IPS-15b (cell line): ENCODE measurements at regions not wholly inside any gene's neighbourhood (a gene's known extent, or its start where the extent isn't known, plus 50 kb on each side); places are given as distances from the start of the nearest gene placed in this dataset.
"Not testable (repeated sequence)": the region's sequence is repeated elsewhere in the genome, so short reads cannot be mapped to it uniquely, and the experiment has no call there.

Experiments used
- H3K27me3 ChIP-seq: one replicate; pipeline ENCODE4 v1.6.1; 2013; ENCODE audit warnings: low read length; ENCODE audit not compliant: control insufficient read depth, insufficient read depth
- H3K36me3 ChIP-seq: one replicate; pipeline ENCODE4 v1.6.1; 2013; ENCODE audit warnings: low read length; ENCODE audit not compliant: control insufficient read depth, insufficient read depth
- H3K4me1 ChIP-seq: one replicate; pipeline ENCODE4 v1.6.1; 2013; ENCODE audit warnings: mild to moderate bottlenecking, low read length; ENCODE audit not compliant: control insufficient read depth, insufficient read depth
- H3K4me3 ChIP-seq: one replicate; pipeline ENCODE4 v1.5.1; 2013; ENCODE audit warnings: low read depth, low read length
- H3K9ac ChIP-seq: one replicate; pipeline ENCODE4 v1.6.1; 2013; ENCODE audit warnings: low read depth, mild to moderate bottlenecking, low read length
- H3K9me3 ChIP-seq: one replicate; pipeline ENCODE4 v1.6.1; 2013; ENCODE audit warnings: mild to moderate bottlenecking, low read length; ENCODE audit not compliant: control insufficient read depth, insufficient read depth

- no peaks in the 10 kb centered on the region for H3K27me3 ChIP-seq
- H3K9me3 ChIP-seq: no peaks in the 10 kb centered on the region
- H3K9ac ChIP-seq: no peak overlapping the region
- H3K4me1 ChIP-seq: no peaks in the 10 kb centered on the region
- no peak overlapping the region for H3K4me3 ChIP-seq
- H3K36me3 ChIP-seq: no peaks in the 10 kb centered on the region
Observed at GRCh38 chr20:57983082-57983481, 245.4 kb downstream of the ANKRD60 start.

GRCh38 chr20:57980506-57980905 is 247.9 kb downstream of the ANKRD60 start:
- no peaks in the 10 kb centered on the region for H3K36me3 ChIP-seq
- H3K9me3 ChIP-seq: no peaks in the 10 kb centered on the region
- no peaks in the 10 kb centered on the region for H3K27me3 ChIP-seq
- H3K4me3 ChIP-seq: no peak overlapping the region
- no peaks in the 10 kb centered on the region for H3K4me1 ChIP-seq
- H3K9ac ChIP-seq: no peak overlapping the region

- no peaks in the 10 kb centered on the region for H3K9me3 ChIP-seq
Observed at GRCh38 chr20:57977569-57977968, 250.9 kb downstream of the ANKRD60 start.

GRCh38 chr20:57977141-57977540 is 251.3 kb downstream of the ANKRD60 start:
- Histone ChIP-seq H3K36me3 (no peaks in the 10 kb centered on the region), H3K9me3 (no peaks in the 10 kb centered on the region), H3K9ac (no peak overlapping the region), H3K4me1 (no peaks in the 10 kb centered on the region), H3K4me3 (no peak overlapping the region), H3K27me3 (no peaks in the 10 kb centered on the region)

More at GRCh38 chr20:57977569-57977968, 250.9 kb downstream of the ANKRD60 start:
- Histone ChIP-seq H3K27me3 (no peaks in the 10 kb centered on the region), H3K36me3 (no peaks in the 10 kb centered on the region), H3K4me3 (no peak overlapping the region), H3K4me1 (no peaks in the 10 kb centered on the region), H3K9ac (no peak overlapping the region)

- Histone ChIP-seq H3K9ac (no peak overlapping the region), H3K36me3 (no peaks in the 10 kb centered on the region), H3K9me3 (no peaks in the 10 kb centered on the region)
Observed at GRCh38 chr20:57974863-57975262, 253.6 kb downstream of the ANKRD60 start.

GRCh38 chr20:57973886-57974285 is 254.6 kb downstream of the ANKRD60 start:
- Histone ChIP-seq H3K4me1 (no peaks in the 10 kb centered on the region), H3K9ac (no peak overlapping the region), H3K27me3 (no peaks in the 10 kb centered on the region), H3K36me3 (no peaks in the 10 kb centered on the region), H3K4me3 (no peak overlapping the region), H3K9me3 (no peaks in the 10 kb centered on the region)

More at GRCh38 chr20:57974863-57975262, 253.6 kb downstream of the ANKRD60 start:
- Histone ChIP-seq H3K27me3 (no peaks in the 10 kb centered on the region), H3K4me1 (no peaks in the 10 kb centered on the region), H3K4me3 (no peak overlapping the region)

- H3K4me1 ChIP-seq, H3K9ac ChIP-seq, H3K4me3 ChIP-seq, H3K36me3 ChIP-seq, H3K27me3 ChIP-seq, H3K9me3 ChIP-seq: not testable (repeated sequence)
Observed at GRCh38 chr20:57971583-57971982, 256.9 kb downstream of the ANKRD60 start.

GRCh38 chr20:57970856-57971255 is 257.6 kb downstream of the ANKRD60 start:
- Histone ChIP-seq H3K4me3 (no peak overlapping the region), H3K9ac (no peak overlapping the region), H3K27me3 (no peaks in the 10 kb centered on the region), H3K36me3 (no peaks in the 10 kb centered on the region), H3K4me1 (no peaks in the 10 kb centered on the region), H3K9me3 (no peaks in the 10 kb centered on the region)

GRCh38 chr20:57970116-57970515 is 258.3 kb downstream of the ANKRD60 start:
- H3K27me3 ChIP-seq: no peaks in the 10 kb centered on the region
- H3K9me3 ChIP-seq: no peaks in the 10 kb centered on the region
- H3K4me3 ChIP-seq: no peak overlapping the region
- H3K9ac ChIP-seq: no peak overlapping the region
- H3K4me1 ChIP-seq: no peaks in the 10 kb centered on the region
- H3K36me3 ChIP-seq: no peaks in the 10 kb centered on the region

GRCh38 chr20:57968120-57968519 is 258.3 kb upstream of the PMEPA1 start:
- Histone ChIP-seq H3K4me1 (no peaks in the 10 kb centered on the region), H3K9me3 (no peaks in the 10 kb centered on the region), H3K27me3 (no peaks in the 10 kb centered on the region)

GRCh38 chr20:57967364-57967763 is 257.5 kb upstream of the PMEPA1 start:
- H3K27me3 ChIP-seq: no peaks in the 10 kb centered on the region
- no peaks in the 10 kb centered on the region for H3K9me3 ChIP-seq
- H3K36me3 ChIP-seq: no peaks in the 10 kb centered on the region
- no peak overlapping the region for H3K4me3 ChIP-seq
- H3K4me1 ChIP-seq: no peaks in the 10 kb centered on the region
- H3K9ac ChIP-seq: no peak overlapping the region

More at GRCh38 chr20:57968120-57968519, 258.3 kb upstream of the PMEPA1 start:
- no peaks in the 10 kb centered on the region for H3K36me3 ChIP-seq
- H3K9ac ChIP-seq: no peak overlapping the region
- no peak overlapping the region for H3K4me3 ChIP-seq

GRCh38 chr20:57966620-57967019 is 256.8 kb upstream of the PMEPA1 start:
- Histone ChIP-seq H3K36me3 (no peaks in the 10 kb centered on the region), H3K4me1 (no peaks in the 10 kb centered on the region), H3K4me3 (no peak overlapping the region), H3K27me3 (no peaks in the 10 kb centered on the region), H3K9ac (no peak overlapping the region), H3K9me3 (no peaks in the 10 kb centered on the region)

- no peaks in the 10 kb centered on the region for H3K27me3 ChIP-seq
- no peaks in the 10 kb centered on the region for H3K36me3 ChIP-seq
- no peak overlapping the region for H3K4me3 ChIP-seq
- no peaks in the 10 kb centered on the region for H3K9me3 ChIP-seq
- no peaks in the 10 kb centered on the region for H3K4me1 ChIP-seq
- no peak overlapping the region for H3K9ac ChIP-seq
Observed at GRCh38 chr20:57965441-57965840, 255.6 kb upstream of the PMEPA1 start.
